ENCODE measurements at regions not wholly inside any gene's neighbourhood (a gene's known extent, or its start where the extent isn't known, plus 50 kb on each side); places are given as distances from the start of the nearest gene placed in this dataset.

DNA sequence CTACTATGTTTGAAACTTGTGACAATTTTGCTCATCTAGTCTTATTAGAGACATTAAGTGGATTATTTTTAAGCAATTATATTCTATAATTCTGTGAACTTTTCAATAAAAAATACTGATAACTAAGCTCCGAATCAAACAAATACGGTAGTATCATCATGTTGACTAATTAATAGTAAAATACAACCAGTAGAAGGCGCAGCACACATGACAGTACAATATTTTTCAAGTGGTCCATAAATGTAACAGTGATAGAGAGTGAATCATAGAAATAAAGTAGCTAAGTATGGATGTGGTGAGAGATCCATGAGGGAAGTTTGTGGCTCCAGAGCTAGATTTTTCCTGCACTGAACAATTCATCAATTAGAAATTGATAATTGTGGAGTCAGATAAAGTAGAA, 666.2 kb downstream of the KCTD8 start:
- DNase-seq (ENCODE audit: low spot score), result peak; percentile 1

DNA sequence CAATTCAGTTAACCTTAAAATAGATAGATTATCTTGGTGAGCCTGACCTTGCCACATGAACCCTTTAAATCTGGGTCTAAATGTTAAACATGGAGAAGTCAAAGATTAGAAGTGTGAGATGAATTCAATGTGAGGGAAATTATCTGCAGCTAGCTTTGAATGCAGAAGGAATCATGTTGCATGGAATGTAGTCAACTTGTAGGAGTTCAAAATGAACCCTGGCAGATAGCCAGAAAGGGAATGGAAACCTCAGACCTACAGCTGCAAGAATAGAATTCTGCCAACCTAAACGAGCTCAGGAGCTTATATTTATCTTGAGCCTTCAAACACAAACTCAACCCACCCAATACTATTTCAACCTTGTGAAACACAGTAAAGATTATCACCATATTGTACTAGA, 632.5 kb downstream of the KCTD8 start:
- no peak for DNase-seq (ENCODE audit: low spot score)

DNA sequence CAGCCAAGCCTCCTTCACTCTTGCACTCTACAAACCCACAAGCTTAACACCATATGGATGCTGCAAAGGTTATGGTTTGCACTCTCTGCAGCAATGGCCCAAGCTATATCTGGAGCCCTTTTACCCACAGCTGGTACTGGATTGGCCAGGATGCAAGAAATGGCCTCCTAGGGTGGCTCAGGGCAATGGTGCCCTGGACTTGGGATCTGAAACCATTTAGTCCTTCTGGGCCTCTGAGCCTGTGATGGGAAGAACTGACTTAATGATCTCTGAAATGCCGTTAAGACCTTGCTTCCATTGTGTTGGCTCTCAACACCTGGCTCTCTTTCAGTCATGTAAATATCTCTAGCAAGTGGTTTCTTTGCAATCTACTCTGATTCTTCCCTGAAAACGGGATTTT, 626.0 kb downstream of the KCTD8 start:
- no peak for DNase-seq (ENCODE audit: low spot score)

DNA sequence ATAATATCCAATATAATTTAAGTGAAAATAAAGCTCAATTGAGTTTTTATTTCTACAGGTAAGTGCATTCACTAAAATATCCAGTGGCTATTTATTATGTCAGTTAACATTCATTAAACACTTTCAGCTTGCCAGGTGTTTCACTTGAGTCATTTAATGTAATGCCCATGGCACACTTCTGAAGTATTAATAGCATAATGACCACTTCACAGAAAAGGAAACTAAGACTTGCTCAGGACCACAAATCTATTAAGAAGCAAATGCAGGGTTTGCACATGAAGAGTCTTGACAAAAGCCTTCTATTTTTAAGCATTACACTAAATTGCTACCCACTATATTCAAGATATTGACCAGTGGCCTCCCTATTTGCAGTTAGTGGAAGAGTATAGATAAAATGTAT, 612.7 kb downstream of the KCTD8 start:
- DNase-seq (ENCODE audit: low spot score), result no peak

DNA sequence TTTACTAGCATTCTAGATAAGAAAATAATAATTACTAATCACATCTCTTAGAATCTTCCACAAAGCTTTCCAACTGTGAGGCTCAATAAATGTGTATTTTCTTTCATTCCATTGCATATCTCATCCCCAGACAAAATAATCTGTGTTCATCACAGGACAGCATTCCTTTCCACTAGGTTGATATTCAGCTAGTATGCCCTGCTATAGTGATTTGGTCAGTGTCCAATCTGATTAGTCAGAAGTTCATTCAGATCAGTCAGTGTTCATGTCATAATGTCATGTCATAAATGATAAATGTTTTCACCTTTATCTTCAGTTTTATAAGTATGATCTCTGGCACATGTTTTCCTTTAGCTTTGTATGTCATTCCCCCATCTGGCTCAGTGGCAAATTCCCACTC, 611.4 kb downstream of the KCTD8 start:
- no peak for DNase-seq (ENCODE audit: low spot score)

DNA sequence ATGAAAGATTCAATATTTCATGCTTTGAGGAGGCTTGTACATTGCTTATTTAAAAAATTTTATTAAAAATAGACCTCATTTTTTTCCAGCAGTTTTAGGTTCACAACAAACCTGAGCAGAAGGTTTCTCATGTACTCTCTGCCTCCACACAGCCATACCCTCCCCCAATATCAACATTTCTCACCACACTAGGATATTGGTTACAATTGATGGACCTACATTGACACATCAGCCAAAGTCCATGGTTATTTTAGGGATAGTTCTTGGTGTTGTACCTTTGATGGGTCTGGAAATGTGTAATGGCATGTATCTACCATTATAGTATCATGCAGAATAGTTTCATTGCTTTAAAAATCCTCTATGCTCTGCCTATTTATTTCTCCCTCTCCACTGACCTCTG, 611.0 kb downstream of the KCTD8 start:
- no peak for DNase-seq (ENCODE audit: low spot score)

DNA sequence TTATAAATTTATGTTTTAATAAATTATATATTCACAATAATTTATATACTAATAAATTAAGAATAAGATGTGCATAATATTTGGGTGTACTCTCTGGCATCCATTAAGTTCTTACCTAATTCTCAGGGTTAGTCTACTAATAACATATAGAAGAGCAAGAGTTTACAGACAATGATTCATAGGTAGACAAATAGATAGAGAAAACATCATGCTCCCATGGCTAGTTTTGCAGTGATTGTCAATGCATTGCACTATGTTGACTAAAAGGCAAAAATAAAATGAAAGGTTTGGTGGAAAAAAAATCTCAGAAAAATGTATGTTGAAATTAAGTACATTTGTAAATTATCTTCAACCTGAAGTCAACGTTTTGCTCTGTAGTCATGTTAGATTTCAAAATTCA, 606.0 kb downstream of the KCTD8 start:
- no peak for DNase-seq (ENCODE audit: low spot score)

DNA sequence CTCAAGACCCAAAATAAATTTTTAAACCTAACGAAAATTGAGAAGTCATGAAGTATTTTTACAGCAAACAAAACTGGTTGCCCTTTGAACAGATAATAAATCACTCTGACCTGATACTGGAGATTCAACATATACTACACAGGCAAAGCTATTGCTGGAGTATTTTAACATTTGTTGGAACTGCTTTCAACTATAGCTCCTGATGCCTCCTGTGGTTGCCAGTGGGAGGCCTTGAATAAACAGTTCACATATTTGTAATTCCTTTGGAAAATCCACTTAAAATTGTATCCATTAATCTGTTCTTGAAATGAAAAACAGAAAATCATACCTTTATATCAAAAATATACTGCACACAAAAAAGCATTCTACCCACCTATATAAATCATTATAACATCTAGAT, 605.1 kb downstream of the KCTD8 start:
- DNase-seq (ENCODE audit: low spot score), result no peak

DNA sequence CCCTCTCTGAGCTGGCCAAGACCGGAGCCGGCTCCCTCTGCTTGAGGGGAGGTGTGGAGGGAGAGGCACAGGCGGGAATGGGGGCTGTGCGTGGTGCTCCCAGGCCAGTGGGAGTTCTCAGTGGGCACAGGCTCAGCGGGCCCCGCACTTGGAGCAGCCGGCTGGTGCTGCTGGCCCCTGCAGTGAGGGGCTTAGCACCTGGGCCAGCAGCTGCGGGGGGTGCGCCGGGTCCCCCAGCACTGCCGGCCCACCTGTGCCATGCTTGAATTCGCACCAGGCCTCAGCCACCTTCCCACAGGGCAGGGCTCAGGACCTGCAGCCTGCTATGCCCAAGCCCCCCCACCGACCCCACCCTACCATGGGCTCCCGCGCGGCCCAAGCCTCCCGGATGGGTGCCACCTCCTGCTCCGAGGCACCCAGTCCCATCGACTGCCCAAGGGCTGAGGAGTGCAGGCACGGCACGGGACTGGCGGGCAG, 602.5 kb downstream of the KCTD8 start:
- no peak for DNase-seq (ENCODE audit: low spot score)

DNA sequence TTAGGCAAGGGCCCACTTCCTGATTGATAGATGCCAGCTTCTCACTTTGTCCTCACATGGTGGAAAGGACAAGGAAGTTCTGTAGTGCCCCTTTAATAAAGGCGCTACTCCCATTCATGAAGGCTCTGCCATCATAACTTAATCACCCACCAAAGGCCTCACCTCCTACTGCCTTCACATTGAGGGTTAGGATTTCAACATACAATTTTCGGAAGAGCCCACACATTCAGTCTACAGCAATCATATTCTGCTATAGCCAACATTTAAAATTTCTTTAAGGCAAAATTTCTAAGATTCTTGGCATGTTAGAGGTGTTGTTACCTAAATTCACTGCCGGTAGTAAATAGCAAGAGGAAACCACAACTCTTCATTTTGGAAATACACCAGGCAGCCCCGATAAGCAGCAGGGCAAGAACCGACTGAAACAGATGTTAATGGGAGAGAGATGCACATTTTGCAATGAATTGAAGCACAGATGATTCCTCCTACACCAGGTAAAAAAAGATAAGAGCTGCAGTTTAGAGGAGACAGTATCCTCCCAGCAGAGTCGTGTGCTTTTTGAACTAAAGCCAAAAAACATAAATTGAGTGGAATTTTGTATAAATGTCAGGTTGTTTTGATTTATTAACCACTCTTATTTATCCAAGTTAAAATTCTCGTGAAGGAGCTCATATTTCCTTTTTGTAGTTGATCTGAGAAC, 594.9 kb downstream of the KCTD8 start:
- no peak for DNase-seq (ENCODE audit: low spot score)

DNA sequence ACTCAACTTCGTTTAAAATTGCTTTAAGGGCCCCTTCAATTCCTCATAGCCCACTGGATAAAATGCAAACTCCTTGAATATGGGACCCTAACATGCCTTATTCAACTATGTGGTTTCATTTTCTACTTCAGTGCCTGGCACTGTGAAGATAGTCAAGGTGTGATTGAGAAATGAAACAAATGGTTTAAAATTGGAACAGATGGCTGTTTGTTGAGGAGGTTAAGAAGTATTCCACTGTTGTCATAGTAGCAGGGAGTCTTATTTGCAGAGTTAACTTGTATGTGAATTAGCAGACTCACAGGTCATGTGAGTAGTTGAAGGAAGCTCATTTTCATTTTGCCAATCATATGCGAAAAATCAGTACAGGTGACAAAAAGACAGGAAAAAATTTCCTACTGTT, 593.3 kb downstream of the KCTD8 start:
- no peak for DNase-seq (ENCODE audit: low spot score)

DNA sequence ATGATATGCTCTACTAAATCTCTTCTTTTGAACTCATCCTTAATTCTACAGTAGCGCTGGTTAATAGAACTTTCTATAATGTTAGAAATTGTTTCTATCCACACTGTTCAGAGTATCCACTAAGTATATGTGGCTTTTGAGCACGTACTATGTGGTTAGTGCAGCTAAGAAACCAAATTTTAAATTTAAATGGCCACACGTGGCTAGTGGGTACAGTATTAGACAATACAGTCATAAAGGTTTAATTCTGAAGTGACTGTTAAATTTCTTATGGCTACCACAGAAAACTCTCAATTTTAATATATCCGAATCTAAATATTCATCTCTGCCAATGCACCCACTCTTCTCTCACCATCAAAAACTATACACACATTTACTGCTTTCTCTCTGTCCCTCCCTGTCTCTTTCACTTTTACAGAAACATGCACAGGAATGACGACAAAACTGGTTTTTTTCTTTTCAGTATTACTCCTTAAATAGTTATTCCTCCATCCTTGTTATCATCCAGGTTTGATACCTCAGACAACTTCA, 583.9 kb downstream of the KCTD8 start:
- DNase-seq (ENCODE audit: low spot score), result no peak

DNA sequence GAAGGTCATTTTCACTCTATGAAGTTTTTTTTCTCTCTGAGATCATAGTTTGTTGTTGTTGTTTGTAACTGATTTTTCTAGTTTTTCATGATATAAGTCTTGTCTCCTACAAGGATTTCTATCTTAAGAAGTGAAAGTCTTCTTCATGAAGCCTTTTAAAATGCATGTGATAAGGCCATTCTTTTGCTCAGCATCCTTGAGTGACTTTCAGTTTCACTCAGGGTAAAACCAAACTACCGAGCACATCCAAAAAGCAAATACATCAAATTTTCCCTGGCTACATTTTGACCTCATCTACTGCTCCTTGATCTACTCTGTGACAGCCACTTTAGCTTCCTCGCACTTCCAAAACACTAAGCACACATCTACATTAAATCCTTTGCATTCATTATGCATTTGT, 580.7 kb downstream of the KCTD8 start:
- DNase-seq (ENCODE audit: low spot score), result no peak

DNA sequence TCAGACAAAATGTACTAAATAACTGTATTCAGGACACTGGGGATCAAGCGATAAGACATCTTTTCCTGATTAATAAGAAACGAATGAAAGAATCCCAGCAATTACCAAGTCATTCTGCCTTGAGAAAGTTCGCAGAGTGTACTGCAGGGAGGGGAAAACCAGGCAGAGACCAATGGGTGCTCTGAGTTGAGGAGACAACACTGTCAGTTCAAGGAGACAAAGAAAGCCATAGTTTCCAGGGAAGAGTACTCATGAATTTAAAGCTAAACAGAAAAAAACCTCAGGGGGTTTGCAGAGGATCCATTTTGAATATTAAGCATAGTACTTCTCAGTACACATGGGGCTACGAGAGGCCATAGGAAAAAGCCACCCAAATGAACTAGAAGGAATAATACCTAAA, 573.0 kb downstream of the KCTD8 start:
- DNase-seq (ENCODE audit: low spot score), result no peak

DNA sequence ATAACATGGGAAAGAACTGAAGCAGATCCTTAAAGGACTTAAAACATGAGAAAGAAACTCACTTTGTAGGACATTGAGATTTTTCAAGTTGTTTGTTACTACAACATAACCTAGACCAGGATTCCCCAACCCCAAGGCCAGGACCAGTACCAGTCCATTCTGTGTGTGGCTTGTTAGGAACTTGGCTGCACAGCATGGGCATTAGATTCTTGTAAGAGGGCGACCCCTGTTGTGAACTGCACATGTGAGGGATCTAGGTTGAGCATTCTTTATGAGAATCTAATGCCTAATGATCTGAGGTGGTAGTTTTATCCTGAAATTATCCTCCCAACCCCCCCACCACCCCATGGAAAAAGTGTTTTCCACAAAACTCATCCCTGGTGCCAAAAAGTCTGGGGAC, 566.1 kb downstream of the KCTD8 start:
- DNase-seq (ENCODE audit: low spot score), result no peak

DNA sequence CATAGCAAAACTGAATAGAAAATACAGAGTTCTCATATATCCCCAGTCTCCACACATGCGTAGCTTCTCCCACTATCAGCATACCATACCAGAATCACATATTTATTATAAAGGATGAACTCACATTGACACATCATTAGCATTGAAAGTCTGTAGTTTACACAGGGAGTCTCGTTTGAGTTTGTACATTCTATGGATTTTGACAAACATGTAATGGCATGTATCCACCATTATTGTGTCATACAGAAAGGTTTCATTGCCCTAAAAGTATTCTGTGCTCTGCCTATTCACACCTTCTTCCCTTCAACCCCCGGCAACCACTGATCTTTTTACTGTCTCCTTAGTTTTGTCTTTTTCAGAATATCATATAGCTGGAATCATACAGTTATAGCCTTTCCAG, 562.4 kb downstream of the KCTD8 start:
- DNase-seq (ENCODE audit: low spot score), result no peak

DNA sequence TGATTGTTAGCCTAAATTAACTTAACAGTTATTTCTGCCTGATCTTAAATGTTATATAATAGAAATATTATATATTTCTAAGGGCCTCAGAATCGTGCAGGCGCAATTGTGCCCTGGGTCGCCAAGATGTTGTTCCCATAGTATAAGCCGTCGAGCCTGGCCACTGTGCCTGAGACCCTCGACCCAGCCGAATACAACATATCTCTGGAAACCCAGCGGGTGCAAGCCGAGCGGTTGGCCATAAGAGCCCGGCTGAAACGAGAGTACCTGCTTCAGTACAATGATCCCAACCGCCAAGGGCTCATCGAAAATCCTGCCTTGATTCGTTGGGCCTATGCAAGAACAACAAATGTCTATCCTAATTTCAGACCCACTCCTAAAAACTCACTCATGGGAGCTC, 549.8 kb downstream of the KCTD8 start:
- no peak for DNase-seq (ENCODE audit: low spot score)

DNA sequence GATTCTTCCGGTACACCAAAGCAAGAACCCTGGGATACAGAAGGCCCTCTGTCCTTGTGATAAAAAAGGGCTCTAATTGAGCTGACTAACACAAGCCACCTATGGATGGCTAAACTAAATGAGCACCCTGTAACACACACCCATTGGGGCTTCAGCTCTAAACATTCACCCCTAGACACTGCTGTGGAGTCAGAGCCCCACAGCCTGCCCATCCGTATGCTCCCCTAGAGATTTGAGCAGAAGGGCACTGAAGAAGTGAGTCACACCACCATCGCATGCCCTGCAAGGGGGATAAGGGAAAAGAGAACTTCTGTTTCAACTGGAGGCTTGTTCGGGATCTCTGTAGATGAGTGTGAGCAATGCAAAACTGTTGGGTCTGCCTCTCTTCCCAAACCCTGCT, 545.2 kb downstream of the KCTD8 start:
- DNase-seq (ENCODE audit: low spot score), result no peak

DNA sequence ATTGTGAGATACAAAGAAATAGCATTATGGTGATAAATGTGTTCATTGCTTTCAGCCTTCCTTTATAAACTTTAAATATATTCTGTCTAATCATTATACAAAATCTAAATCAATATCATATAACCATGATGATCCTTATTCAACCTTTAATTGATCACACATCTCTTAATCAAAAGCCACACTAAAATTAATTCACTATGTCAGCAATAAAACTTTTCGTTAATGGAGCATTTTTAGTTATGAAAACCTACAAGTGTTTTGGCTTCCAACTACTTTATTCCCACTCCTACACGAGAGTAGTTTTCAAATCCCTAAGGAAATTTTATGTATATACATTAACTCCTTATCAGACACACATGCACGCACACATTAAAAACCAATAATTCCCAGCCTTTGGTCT, 530.2 kb downstream of the KCTD8 start:
- DNase-seq (ENCODE audit: low spot score), result no peak

DNA sequence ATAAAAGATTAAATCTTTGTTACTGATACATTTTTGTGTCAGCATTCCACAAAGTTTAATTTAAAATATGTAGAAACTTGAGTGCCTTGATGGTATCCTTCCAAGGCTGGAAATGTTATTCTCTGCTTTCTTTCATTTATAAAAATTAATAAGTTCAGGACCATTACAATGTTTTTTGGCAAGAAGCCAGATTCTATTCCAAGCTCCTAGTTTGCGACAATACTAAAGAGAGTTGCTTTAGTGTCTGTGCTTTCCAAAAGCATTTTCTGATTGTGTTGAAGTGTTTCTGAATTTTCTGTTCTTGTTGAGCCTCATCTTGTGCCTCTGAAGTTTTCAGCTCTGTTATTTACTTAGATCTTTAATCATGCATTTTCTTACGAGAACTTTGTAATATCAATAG, 516.2 kb downstream of the KCTD8 start:
- no peak for DNase-seq (ENCODE audit: low spot score)

DNA sequence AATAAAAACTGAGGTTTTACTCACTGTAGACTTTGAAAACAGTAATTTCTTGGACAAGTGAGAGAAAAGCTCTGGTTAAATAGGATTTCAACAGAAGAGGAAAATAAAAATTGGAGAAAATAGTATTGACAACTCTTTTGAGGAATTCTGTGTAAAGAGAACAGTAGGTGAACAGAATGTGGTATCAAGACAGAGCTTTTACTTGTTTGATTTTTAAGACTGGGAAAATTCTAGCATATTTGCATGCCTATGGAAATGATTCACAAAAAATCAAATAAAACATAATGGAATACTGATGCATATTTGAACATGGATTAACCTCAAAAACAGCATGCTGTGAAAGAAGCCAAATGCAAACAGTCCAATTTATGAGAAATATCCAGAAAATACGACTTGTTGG, 504.6 kb downstream of the KCTD8 start:
- no peak for DNase-seq (ENCODE audit: low spot score)

DNA sequence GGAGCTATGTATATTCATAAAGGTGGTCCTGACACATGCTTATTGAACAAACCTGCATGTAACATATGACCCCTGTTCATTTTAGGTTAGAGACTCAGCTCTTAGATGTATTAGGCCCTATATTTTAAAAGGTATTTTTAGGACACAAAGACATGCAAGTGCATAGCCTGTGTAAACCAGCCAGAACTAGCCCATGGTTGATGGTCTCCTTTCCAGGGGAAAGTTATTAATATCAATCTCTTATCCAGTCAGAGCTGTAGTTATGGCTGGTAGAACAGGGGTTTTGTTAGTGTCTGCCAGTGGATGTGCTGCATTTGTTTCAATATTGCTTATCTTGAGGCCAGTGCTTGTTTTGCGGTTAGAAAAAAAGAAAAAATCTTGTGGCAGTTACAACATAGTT, 488.6 kb downstream of the KCTD8 start:
- no peak for DNase-seq (ENCODE audit: low spot score)

DNA sequence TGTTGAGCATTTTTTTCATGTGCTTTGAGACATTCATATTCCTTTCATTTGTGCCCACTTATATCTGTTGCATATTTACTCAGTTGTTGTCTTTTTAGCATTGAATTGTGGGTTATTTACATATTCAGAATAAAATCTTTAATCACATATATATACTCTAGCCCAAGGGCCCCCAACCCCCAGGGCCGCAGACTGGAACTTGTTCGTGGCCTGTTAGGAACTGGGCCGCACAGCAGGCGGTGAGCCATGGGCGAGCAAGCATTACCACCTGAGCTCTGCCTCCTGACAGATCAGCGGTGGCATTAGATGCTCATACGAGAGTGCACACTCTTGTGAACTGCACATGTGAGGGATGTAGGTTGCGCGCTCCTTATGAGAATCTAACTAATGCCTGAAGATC, 480.6 kb downstream of the KCTD8 start:
- DNase-seq (ENCODE audit: low spot score), result no peak

DNA sequence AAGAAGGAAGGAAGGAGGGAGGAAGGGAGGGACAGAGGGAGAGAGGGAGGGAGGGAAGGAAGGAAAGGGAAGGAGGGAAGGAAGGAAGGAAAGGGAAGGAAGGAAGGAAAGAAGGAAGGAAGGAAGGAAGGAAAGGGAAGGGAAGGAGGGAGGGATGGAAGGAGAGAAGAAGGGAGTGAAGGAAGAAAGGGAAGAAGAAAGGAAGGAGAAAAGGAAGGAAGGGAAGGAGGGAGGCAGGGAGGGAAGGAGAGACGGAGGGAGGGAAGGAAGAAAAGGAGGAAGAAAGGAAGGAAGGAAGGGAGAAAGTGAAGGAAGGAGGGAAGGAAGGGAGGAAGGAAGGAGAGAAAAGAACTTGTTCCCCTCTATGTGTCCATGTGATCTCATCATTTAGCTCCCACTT, 465.0 kb downstream of the KCTD8 start:
- DNase-seq (ENCODE audit: low spot score), result no peak

Data from kidney capillary endothelial cell (primary cell).